ENCODE measurements at regions not wholly inside any gene's neighbourhood (a gene's known extent, or its start where the extent isn't known, plus 50 kb on each side); places are given as distances from the start of the nearest gene placed in this dataset.

DNA sequence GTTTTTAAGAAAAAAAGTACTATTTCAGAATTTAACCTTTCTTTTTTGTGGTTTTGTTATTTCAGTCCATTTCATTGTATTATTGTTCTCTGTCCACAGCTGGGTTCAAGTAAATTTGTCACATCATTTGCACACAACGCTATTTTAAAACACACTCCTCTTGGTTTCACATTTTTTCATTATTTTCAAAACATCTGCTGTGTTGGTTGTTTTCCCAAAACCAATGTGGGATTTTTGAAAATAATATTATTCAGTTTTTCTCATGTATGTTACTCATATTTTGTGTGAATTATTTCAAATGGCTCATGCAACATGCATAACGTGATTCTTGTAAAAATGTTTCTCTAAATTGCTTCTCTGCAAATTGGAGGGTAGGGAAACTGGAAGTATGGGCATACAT lies 589.2 kb downstream of the METTL4 start:
- Histone ChIP-seq H3K9me3 (ENCODE audit: control insufficient read depth in 1 of 2, insufficient read depth in 1 of 2, low read depth in 1 of 2, low read length in 2 of 2) (no peaks in the 10 kb centered on the region), H3K27me3 (ENCODE audit: insufficient read depth, low read length) (no peaks in the 10 kb centered on the region), H3K9ac (ENCODE audit: low read length) (no peak overlapping the region), H3K36me3 (ENCODE audit: control insufficient read depth in 1 of 2, insufficient read depth in 2 of 2, low read length in 2 of 2) (no peaks in the 10 kb centered on the region), H3K27ac (ENCODE audit: low read depth, low read length) (no peak overlapping the region), H3K4me1 (ENCODE audit: control insufficient read depth in 1 of 2, insufficient read depth in 2 of 2, low read length in 2 of 2) (no peaks in the 10 kb centered on the region), H3K4me3 (replicated peaks in 1 of 2; ENCODE audit: low read depth in 1 of 2, low read length in 2 of 2) (no peak overlapping the region), H3K79me2 (ENCODE audit: insufficient read depth, low read length) (no peaks in the 10 kb centered on the region), H4K20me1 (ENCODE audit: insufficient read depth) (no peaks in the 10 kb centered on the region), H3K4me2 (ENCODE audit: low read length) (no peak overlapping the region), H3K9me2 (ENCODE audit: insufficient read depth) (no peaks in the 10 kb centered on the region), H2AFZ (ENCODE audit: low read depth, low read length, poor library complexity, severe bottlenecking) (no peak overlapping the region)
- ATAC-seq, result no peak
- intact Hi-C loops (cut with micrococcal nuclease), result no loop called here
- TF ChIP-seq JUND (IDR thresholded peaks at IDR 0.05) (no peak), CBX3 (IDR thresholded peaks at IDR 0.05; ENCODE audit: low read depth) (no peak), CTCF (IDR thresholded peaks at IDR 0.05 in 2 of 3, conservative IDR thresholded peaks at IDR 0.05 in 1 of 3; ENCODE audit: borderline replicate concordance in 1 of 3, insufficient read depth in 1 of 3, low read depth in 2 of 3, low read length in 2 of 3) (no peak), EZH2phosphoT487 (IDR thresholded peaks at IDR 0.05; ENCODE audit: borderline replicate concordance) (no peak), YY1 (IDR thresholded peaks at IDR 0.05; ENCODE audit: extremely low read depth, insufficient replicate concordance, low read depth, low read length) (no peak), EGR1 (IDR thresholded peaks at IDR 0.05; ENCODE audit: low read depth) (no peak)
- BruUV-seq (replicated peaks), result no TSS peak
- ChIA-PET POLR2A (no interaction called here), RAD21 (ENCODE audit: low non-redundant PET in 1 of 2, low total read pairs in 2 of 2, uncharacterized antibody in 2 of 2, unreplicated experiment in 2 of 2) (no interaction called here), CTCF (no interaction called here)
- DNase-seq (ENCODE audit: low read depth, low spot score), result no peak

DNA sequence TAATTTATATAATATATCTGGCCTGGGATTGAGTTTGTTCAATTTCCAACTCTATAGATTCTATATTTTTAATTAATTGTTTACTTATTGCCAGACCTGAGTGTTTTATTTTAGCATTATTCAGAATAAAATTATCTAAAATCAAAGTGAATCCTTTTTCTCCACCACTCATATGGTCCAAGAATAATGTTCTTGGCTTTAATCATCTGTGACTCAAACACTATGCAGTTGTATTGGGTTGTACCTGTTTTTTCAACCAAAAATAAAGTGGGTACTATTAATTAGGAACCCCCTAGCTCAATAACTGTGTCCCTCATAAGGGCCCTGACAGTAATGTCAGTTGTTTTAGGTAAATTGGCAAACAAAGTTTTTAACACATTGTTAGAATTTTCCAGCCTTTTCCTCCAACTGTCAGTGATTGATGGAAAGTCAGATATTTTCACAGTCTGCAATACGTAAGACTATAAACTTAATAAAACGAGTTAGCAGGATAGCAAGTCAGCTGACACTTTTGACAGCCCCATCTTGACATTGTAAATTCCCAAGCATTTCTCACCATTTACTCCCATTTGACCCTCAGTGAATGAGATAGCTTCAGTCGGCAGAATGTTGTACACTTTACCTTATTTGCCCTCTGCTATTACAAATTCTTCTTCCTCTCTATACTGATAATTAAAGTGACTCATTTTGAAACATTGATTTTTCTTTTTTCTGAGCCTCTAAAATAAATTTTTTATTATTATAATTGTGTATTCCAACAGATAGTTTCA lies 587.4 kb downstream of the METTL4 start:
- POLR2A ChIA-PET, result no interaction called here
- no peak for TF ChIP-seq POLR2A (IDR thresholded peaks at IDR 0.05; ENCODE audit: borderline replicate concordance, extremely low read depth, insufficient read depth, insufficient read length)
- no peak for TF ChIP-seq POLR2AphosphoS5 (IDR thresholded peaks at IDR 0.05; ENCODE audit: low read depth, low read length)
- TF ChIP-seq ZNF274 (IDR thresholded peaks at IDR 0.05; ENCODE audit: low read depth, low read length), result no peak
- no peak for TF ChIP-seq RAD21 (IDR thresholded peaks at IDR 0.05; ENCODE audit: low read depth)
- no peak for TF ChIP-seq REST (IDR thresholded peaks at IDR 0.05; ENCODE audit: low read depth)
- TF ChIP-seq ZFX (IDR thresholded peaks at IDR 0.05), result no peak
- no peak for TF ChIP-seq SRF (IDR thresholded peaks at IDR 0.05; ENCODE audit: low read depth)
- no peak for TF ChIP-seq TCF7L2 (IDR thresholded peaks at IDR 0.05; ENCODE audit: borderline replicate concordance, extremely low read depth, insufficient read depth, insufficient read length)
- no peak for TF ChIP-seq CBX3 (IDR thresholded peaks at IDR 0.05; ENCODE audit: low read depth)

More for the DNA sequence above, 587.4 kb downstream of the METTL4 start:
- ChIA-PET RAD21 (ENCODE audit: low non-redundant PET in 1 of 2, low total read pairs in 2 of 2, uncharacterized antibody in 2 of 2, unreplicated experiment in 2 of 2) (no interaction called here), CTCF (no interaction called here)
- Histone ChIP-seq H3K4me3 (replicated peaks in 1 of 2; ENCODE audit: low read depth in 1 of 2, low read length in 2 of 2) (no peak overlapping the region), H3K27me3 (ENCODE audit: insufficient read depth, low read length) (no peaks in the 10 kb centered on the region), H3K9me3 (ENCODE audit: control insufficient read depth in 1 of 2, insufficient read depth in 1 of 2, low read depth in 1 of 2, low read length in 2 of 2) (no peaks in the 10 kb centered on the region), H3K27ac (ENCODE audit: low read depth, low read length) (no peak overlapping the region), H3K79me2 (ENCODE audit: insufficient read depth, low read length) (no peaks in the 10 kb centered on the region), H4K20me1 (ENCODE audit: insufficient read depth) (no peaks in the 10 kb centered on the region), H3K9ac (ENCODE audit: low read length) (no peak overlapping the region), H3K36me3 (ENCODE audit: control insufficient read depth in 1 of 2, insufficient read depth in 2 of 2, low read length in 2 of 2) (no peaks in the 10 kb centered on the region), H3K4me2 (ENCODE audit: low read length) (no peak overlapping the region), H3K9me2 (ENCODE audit: insufficient read depth) (no peaks in the 10 kb centered on the region), H2AFZ (ENCODE audit: low read depth, low read length, poor library complexity, severe bottlenecking) (no peak overlapping the region), H3K4me1 (ENCODE audit: control insufficient read depth in 1 of 2, insufficient read depth in 2 of 2, low read length in 2 of 2) (no peaks in the 10 kb centered on the region)
- ATAC-seq (no peak), DNase-seq (ENCODE audit: low read depth, low spot score) (no peak)
- intact Hi-C loops (cut with micrococcal nuclease), result no loop called here
- no TSS peak for BruUV-seq (replicated peaks)
